Caco-2 (cell line): ENCODE measurements at regions not wholly inside any gene's neighbourhood (a gene's known extent, or its start where the extent isn't known, plus 50 kb on each side); places are given as distances from the start of the nearest gene placed in this dataset.

Source experiments
- BruUV-seq: library from RNA; stranded (reverse); fragments of 400-500 nt; replicated peaks from 2 replicates; lab custom pipeline; 2021; lab: Mats Ljungman, UMichigan
- CTCF ChIA-PET: fragments of 300-600 bp; sonication (Branson Sonifier 250); formaldehyde crosslinking; loops from one replicate; lab custom pipeline; 2022; ENCODE audit warnings: antibody characterized with exemption; lab: Charles Lee
- POLR2A ChIA-PET: fragments of 300-600 bp; sonication (Branson Sonifier 250); formaldehyde crosslinking; loops from one replicate; lab custom pipeline; 2022; ENCODE audit warnings: antibody characterized with exemption; lab: Charles Lee
- DNase-seq, 2 experiments: peaks; one replicate each; pipeline versions ENCODE4 v3.0.0 to v3.0.0-alpha.2; 2020 to 2022
- H3K27me3 ChIP-seq: replicated peaks from 2 replicates; pipeline ENCODE4 v1.6.0; 2011; ENCODE audit warnings: low read length; ENCODE audit not compliant: control insufficient read depth, insufficient read depth
- H3K36me3 ChIP-seq: 2 replicates; pipeline ENCODE4 v1.5.1; 2011; ENCODE audit warnings: low read length; ENCODE audit not compliant: control insufficient read depth, insufficient read depth
- H3K4me1 ChIP-seq: fragments of 250-450 bp; sonication (Bioruptor Pico); 2 replicates; pipeline ENCODE4 v1.5.1; 2020; ENCODE audit warnings: mild to moderate bottlenecking
- H3K4me3 ChIP-seq: 2 replicates; pipeline ENCODE4 v1.5.1; 2011; ENCODE audit warnings: low read depth, mild to moderate bottlenecking, control low read depth, low read length
- H3K9me3 ChIP-seq: fragments of 250-450 bp; sonication (Bioruptor Pico); 2 replicates; pipeline ENCODE4 v1.5.1; 2020; ENCODE audit warnings: mild to moderate bottlenecking, moderate library complexity
- H3K27ac Mint-ChIP-seq: one replicate; pipeline ENCODE4 v1.8.0; 2022; ENCODE audit warnings: mixed read lengths; ENCODE audit not compliant: unreplicated experiment
- H3K27me3 Mint-ChIP-seq: one replicate; pipeline ENCODE4 v1.8.0; 2022; ENCODE audit warnings: mixed read lengths; ENCODE audit not compliant: insufficient read depth, unreplicated experiment
- H3K36me3 Mint-ChIP-seq: one replicate; pipeline ENCODE4 v1.8.0; 2022; ENCODE audit warnings: mild to moderate bottlenecking, mixed read lengths; ENCODE audit not compliant: insufficient read depth, unreplicated experiment
- H3K4me1 Mint-ChIP-seq: one replicate; pipeline ENCODE4 v1.8.0; 2022; ENCODE audit warnings: low read depth, mixed read lengths; ENCODE audit not compliant: unreplicated experiment
- H3K4me3 Mint-ChIP-seq: one replicate; pipeline ENCODE4 v1.8.0; 2022; ENCODE audit warnings: mild to moderate bottlenecking, moderate library complexity, mixed read lengths; ENCODE audit not compliant: unreplicated experiment
- H3K9me3 Mint-ChIP-seq: one replicate; pipeline ENCODE4 v1.8.0; 2022; ENCODE audit warnings: mixed read lengths; ENCODE audit not compliant: unreplicated experiment
- CTCF ChIP-seq, 2 experiments: fragments of 200-600 bp in 1 of 2; IDR thresholded peaks; 1 replicate in 1 of 2; 2 replicates in 1 of 2; pipeline versions ENCODE4 v1.5.1 to v1.8.0; 2011 to 2022; ENCODE audit warnings: antibody characterized with exemption in 1 of 2, control low read depth in 1 of 2, inconsistent platforms in 1 of 2, low read depth in 1 of 2, low read length in 1 of 2, mild to moderate bottlenecking in 1 of 2, moderate library complexity in 1 of 2; ENCODE audit not compliant: insufficient read depth in 1 of 2, severe bottlenecking in 1 of 2, unreplicated experiment in 1 of 2
- intact Hi-C: fragments of 100-400 bp; cut with micrococcal nuclease; formaldehyde crosslinking; loops from one replicate; pipeline ENCODE4 v1.10.0; 2022; ENCODE audit not compliant: unreplicated experiment

- no peaks in the 10 kb centered on the region for H3K9me3 Mint-ChIP-seq
- no peak overlapping the region for H3K27ac Mint-ChIP-seq
- H3K36me3 ChIP-seq: no peaks in the 10 kb centered on the region
- intact Hi-C loops: no loop called here
- POLR2A ChIA-PET: no interaction called here
- BruUV-seq: no TSS peak
- H3K4me3 Mint-ChIP-seq: no peak overlapping the region
- CTCF ChIA-PET: no interaction called here
- no peaks in the 10 kb centered on the region for H3K36me3 Mint-ChIP-seq
- H3K27me3 Mint-ChIP-seq: no peaks in the 10 kb centered on the region
- no peaks in the 10 kb centered on the region for H3K9me3 ChIP-seq
- H3K4me3 ChIP-seq: no peak overlapping the region
- DNase-seq: no peak
- H3K27me3 ChIP-seq: no peaks in the 10 kb centered on the region
- H3K4me1 Mint-ChIP-seq: peaks cover 6% of the 10 kb centered on the region
- no peaks in the 10 kb centered on the region for H3K4me1 ChIP-seq
- no peak for TF ChIP-seq CTCF (IDR thresholded peaks at IDR 0.05; ENCODE audit: insufficient read depth in 1 of 2, low read depth in 1 of 2, low read length in 1 of 2, severe bottlenecking in 1 of 2, unreplicated experiment in 1 of 2)
Measured at GRCh38 chrX:37910186-37910585, 62.8 kb upstream of the DYNLT3 start.

DNA sequence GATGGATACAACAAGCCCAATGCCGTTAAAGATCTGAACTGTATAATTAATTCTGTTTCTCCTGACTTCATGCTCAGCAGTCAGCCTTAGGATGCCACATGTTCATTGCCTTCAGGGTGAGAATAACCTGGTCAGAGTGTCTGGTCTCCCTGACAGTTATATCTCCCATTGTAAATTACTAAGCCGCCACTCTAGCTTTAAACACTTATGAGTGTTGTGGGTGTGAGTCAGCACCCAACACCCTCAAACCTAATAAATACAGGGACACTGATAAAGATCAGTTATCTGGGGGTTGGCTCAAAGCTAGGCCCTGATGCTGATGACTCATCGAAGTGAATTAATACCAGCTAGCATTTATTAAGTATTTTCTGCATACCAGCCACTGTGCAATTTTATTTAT, 64.9 kb upstream of the DYNLT3 start:
- CTCF ChIA-PET: no interaction called here
- Mint-ChIP-seq H3K4me1 (peaks cover 6% of the 10 kb centered on the region), H3K4me3 (no peak overlapping the region), H3K36me3 (no peaks in the 10 kb centered on the region), H3K9me3 (no peaks in the 10 kb centered on the region), H3K27me3 (no peaks in the 10 kb centered on the region), H3K27ac (no peak overlapping the region)
- Histone ChIP-seq H3K27me3 (no peaks in the 10 kb centered on the region), H3K9me3 (no peaks in the 10 kb centered on the region), H3K36me3 (no peaks in the 10 kb centered on the region), H3K4me3 (no peak overlapping the region), H3K4me1 (no peaks in the 10 kb centered on the region)
- no TSS peak for BruUV-seq
- no peak for TF ChIP-seq CTCF (IDR thresholded peaks at IDR 0.05; ENCODE audit: insufficient read depth in 1 of 2, low read depth in 1 of 2, low read length in 1 of 2, severe bottlenecking in 1 of 2, unreplicated experiment in 1 of 2)
- POLR2A ChIA-PET: no interaction called here
- intact Hi-C loops: no loop called here
- no peak for DNase-seq

DNA sequence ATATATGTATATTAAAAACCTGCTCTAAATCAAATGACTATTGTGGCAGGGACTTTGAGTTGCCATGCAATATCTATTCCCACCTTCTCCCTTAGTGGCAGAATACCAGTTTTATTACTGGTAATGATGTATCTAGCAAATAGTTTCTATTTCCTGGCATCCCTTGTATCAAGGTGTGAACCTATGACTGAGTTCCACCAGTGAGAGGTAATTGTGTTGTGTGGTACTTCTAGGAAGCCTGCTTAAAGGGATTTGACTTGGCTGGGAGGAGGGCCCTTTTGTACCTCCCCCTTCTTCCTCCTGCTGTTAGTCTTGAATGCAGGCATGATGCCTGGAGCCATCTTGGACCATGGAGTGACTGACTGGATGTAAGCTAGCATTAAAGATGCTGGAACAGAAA, 65.4 kb upstream of the DYNLT3 start:
- POLR2A ChIA-PET: no interaction called here
- H3K27ac Mint-ChIP-seq: no peak overlapping the region
- no peaks in the 10 kb centered on the region for H3K9me3 ChIP-seq
- H3K27me3 Mint-ChIP-seq: no peaks in the 10 kb centered on the region
- H3K36me3 ChIP-seq: no peaks in the 10 kb centered on the region
- no peaks in the 10 kb centered on the region for H3K4me1 ChIP-seq
- no peak overlapping the region for H3K4me3 Mint-ChIP-seq
- intact Hi-C loops: no loop called here
- H3K4me1 Mint-ChIP-seq: peaks cover 6% of the 10 kb centered on the region
- H3K36me3 Mint-ChIP-seq: no peaks in the 10 kb centered on the region
- no peak for DNase-seq
- no TSS peak for BruUV-seq
- no peak overlapping the region for H3K4me3 ChIP-seq
- TF ChIP-seq CTCF (IDR thresholded peaks at IDR 0.05; ENCODE audit: insufficient read depth in 1 of 2, low read depth in 1 of 2, low read length in 1 of 2, severe bottlenecking in 1 of 2, unreplicated experiment in 1 of 2): no peak
- H3K27me3 ChIP-seq: no peaks in the 10 kb centered on the region
- CTCF ChIA-PET: no interaction called here
- H3K9me3 Mint-ChIP-seq: no peaks in the 10 kb centered on the region
